HepG2 (cell line): ENCODE measurements at regions not wholly inside any gene's neighbourhood (a gene's known extent, or its start where the extent isn't known, plus 50 kb on each side); places are given as distances from the start of the nearest gene placed in this dataset.

Experiments used
- ARID2 ChIP-seq: sonication (generic); formaldehyde crosslinking; IDR thresholded peaks from 2 replicates; pipeline ENCODE4 v1.8.1; 2022; ENCODE audit warnings: mild to moderate bottlenecking, missing genetic modification reagents, borderline replicate concordance
- ATF3 ChIP-seq: sonication (generic); formaldehyde crosslinking; IDR thresholded peaks from 2 replicates; pipeline ENCODE4 v1.4.0; 2020; ENCODE audit warnings: missing genetic modification reagents
- CHCHD3 ChIP-seq: sonication (generic); formaldehyde crosslinking; IDR thresholded peaks from 2 replicates; pipeline ENCODE4 v1.8.0; 2022; ENCODE audit warnings: mild to moderate bottlenecking, missing genetic modification reagents, moderate library complexity
- GABPB1 ChIP-seq: IDR thresholded peaks from 2 replicates; pipeline ENCODE4 v1.6.1; 2016; ENCODE audit warnings: mild to moderate bottlenecking, missing genetic modification reagents, moderate library complexity, missing compliant biosample characterization
- GMEB1 ChIP-seq: sonication (generic); formaldehyde crosslinking; IDR thresholded peaks from 2 replicates; pipeline ENCODE4 v1.5.1; 2020; ENCODE audit warnings: missing genetic modification reagents, mild to moderate bottlenecking, borderline replicate concordance
- KLF15 ChIP-seq: sonication (generic); formaldehyde crosslinking; IDR thresholded peaks from 2 replicates; pipeline ENCODE4 v1.8.1; 2023; ENCODE audit warnings: borderline replicate concordance, mild to moderate bottlenecking, inconsistent platforms, missing genetic modification reagents, mixed read lengths
- NFIC ChIP-seq: IDR thresholded peaks from 2 replicates; pipeline ENCODE4 v1.6.1; 2012; ENCODE audit warnings: mild to moderate bottlenecking, low read length, inconsistent platforms
- NR3C1 ChIP-seq: sonication (generic); formaldehyde crosslinking; IDR thresholded peaks from 2 replicates; pipeline ENCODE4 v1.4.0; 2020; ENCODE audit warnings: missing genetic modification reagents
- PAXIP1 ChIP-seq: sonication (generic); formaldehyde crosslinking; conservative IDR thresholded peaks from 2 replicates; pipeline ENCODE4 v1.4.0; 2020; ENCODE audit warnings: mild to moderate bottlenecking, missing genetic modification reagents, moderate library complexity
- REXO4 ChIP-seq: sonication (generic); formaldehyde crosslinking; IDR thresholded peaks from 2 replicates; pipeline ENCODE4 v1.8.0; 2022; ENCODE audit warnings: missing genetic modification reagents, mild to moderate bottlenecking, borderline replicate concordance
- RXRB ChIP-seq: IDR thresholded peaks from 2 replicates; pipeline ENCODE4 v1.6.1; 2016; ENCODE audit warnings: borderline replicate concordance, missing genetic modification reagents, missing compliant biosample characterization
- SCMH1 ChIP-seq: sonication (generic); formaldehyde crosslinking; IDR thresholded peaks from 2 replicates; pipeline ENCODE4 v1.9.0; 2021; ENCODE audit warnings: missing genetic modification reagents, mild to moderate bottlenecking, borderline replicate concordance
- YEATS4 ChIP-seq: sonication (generic); formaldehyde crosslinking; IDR thresholded peaks from 2 replicates; pipeline ENCODE4 v1.4.0; 2020; ENCODE audit warnings: missing genetic modification reagents, borderline replicate concordance
- ZBTB42 ChIP-seq: sonication (generic); formaldehyde crosslinking; IDR thresholded peaks from 2 replicates; pipeline ENCODE4 v1.5.0; 2020; ENCODE audit warnings: mild to moderate bottlenecking, missing genetic modification reagents
- ZFY ChIP-seq: sonication (generic); formaldehyde crosslinking; IDR thresholded peaks from 2 replicates; pipeline ENCODE4 v1.4.0; 2020; ENCODE audit warnings: missing genetic modification reagents
- ZNF124 ChIP-seq: sonication (generic); formaldehyde crosslinking; IDR thresholded peaks from 2 replicates; pipeline ENCODE4 v1.4.0; 2020; ENCODE audit warnings: missing genetic modification reagents
- ZNF280B ChIP-seq: sonication (generic); formaldehyde crosslinking; IDR thresholded peaks from 2 replicates; pipeline ENCODE4 v1.5.0; 2020; ENCODE audit warnings: missing genetic modification reagents, mild to moderate bottlenecking, borderline replicate concordance
- ZNF292 ChIP-seq: sonication (generic); formaldehyde crosslinking; IDR thresholded peaks from 2 replicates; pipeline ENCODE4 v1.8.1; 2022; ENCODE audit warnings: mild to moderate bottlenecking, low read depth, missing genetic modification reagents, borderline replicate concordance
- ZNF335 ChIP-seq: sonication (generic); formaldehyde crosslinking; IDR thresholded peaks from 2 replicates; pipeline ENCODE4 v1.4.0; 2020; ENCODE audit warnings: missing genetic modification reagents
- ZNF501 ChIP-seq: sonication (generic); formaldehyde crosslinking; IDR thresholded peaks from 2 replicates; pipeline ENCODE4 v1.5.1; 2020; ENCODE audit warnings: mild to moderate bottlenecking, moderate library complexity, missing genetic modification reagents
- ZNF503 ChIP-seq: sonication (generic); formaldehyde crosslinking; IDR thresholded peaks from 2 replicates; pipeline ENCODE4 v1.4.0; 2020; ENCODE audit warnings: missing genetic modification reagents
- ZNF660 ChIP-seq: sonication (generic); formaldehyde crosslinking; IDR thresholded peaks from 2 replicates; pipeline ENCODE4 v1.5.1; 2020; ENCODE audit warnings: mild to moderate bottlenecking, low read depth, missing genetic modification reagents, borderline replicate concordance

GRCh38 chr2:126972279-126972626 lies 73.6 kb downstream of the TEX51 start (continued):
- TF ChIP-seq ARID2 (CRISPR knock-in tag) (0 out of 2 replicates have a peak, but pooled peaks have one; percentile 4), REXO4 (no peak), ZNF660 (CRISPR knock-in tag) (no peak), GABPB1 (CRISPR knock-in tag) (0 out of 2 replicates have a peak, but pooled peaks have one; percentile 2), ATF3 (CRISPR knock-in tag) (no peak), ZNF280B (CRISPR knock-in tag) (peak; percentile 10), NFIC (no peak), RXRB (CRISPR knock-in tag) (no peak), ZNF335 (no peak), GMEB1 (CRISPR knock-in tag) (no peak), CHCHD3 (CRISPR knock-in tag) (no peak), PAXIP1 (CRISPR knock-in tag) (peak; percentile 14; the same call in 1 of the 2 replicates), ZNF292 (CRISPR knock-in tag) (no peak), ZFY (peak; percentile 11), KLF15 (CRISPR knock-in tag) (no peak), NR3C1 (CRISPR knock-in tag) (no peak), ZBTB42 (CRISPR knock-in tag) (no peak), ZNF501 (CRISPR knock-in tag) (0 out of 2 replicates have a peak, but pooled peaks have one; percentile 43), YEATS4 (CRISPR knock-in tag) (peak; percentile 39), SCMH1 (CRISPR knock-in tag) (no peak), ZNF124 (CRISPR knock-in tag) (0 out of 2 replicates have a peak, but pooled peaks have one; percentile 17), ZNF503 (CRISPR knock-in tag) (no peak)
